Activated T-helper 17 cell treated with anti-CD3 and anti-CD28 coated beads, Interleukin-2, amount 50 U/mL, for 72 hours (primary cell): ENCODE measurements at regions not wholly inside any gene's neighbourhood (a gene's known extent, or its start where the extent isn't known, plus 50 kb on each side); places are given as distances from the start of the nearest gene placed in this dataset.

ENCODE experiments used
- ATAC-seq: fragments of 150-1000 bp; cut with Tn5 transposase; replicated peaks from 2 replicates; pipeline ENCODE4 v1.10.0; 2021; ENCODE audit warnings: mild to moderate bottlenecking, moderate library complexity
- H3K27ac Mint-ChIP-seq: one replicate; pipeline ENCODE4 v1.8.0; 2022; ENCODE audit warnings: mixed read lengths
- H3K27me3 Mint-ChIP-seq: one replicate; pipeline ENCODE4 v1.8.0; 2022; ENCODE audit warnings: mixed read lengths
- H3K36me3 Mint-ChIP-seq: one replicate; pipeline ENCODE4 v1.8.0; 2022; ENCODE audit warnings: low read depth, mild to moderate bottlenecking, mixed read lengths
- H3K4me1 Mint-ChIP-seq: one replicate; pipeline ENCODE4 v1.8.0; 2022; ENCODE audit warnings: mixed read lengths
- H3K4me3 Mint-ChIP-seq: one replicate; pipeline ENCODE4 v1.8.0; 2022; ENCODE audit warnings: mild to moderate bottlenecking, mixed read lengths
- H3K9me3 Mint-ChIP-seq: one replicate; pipeline ENCODE4 v1.8.0; 2022; ENCODE audit warnings: mixed read lengths

GRCh38 chr1:81073580-81073979 lies 727.2 kb upstream of the ADGRL2 start:
- peaks cover 8% of the 10 kb centered on the region for H3K9me3 Mint-ChIP-seq
- H3K27me3 Mint-ChIP-seq: no peaks in the 10 kb centered on the region
- H3K36me3 Mint-ChIP-seq: no peaks in the 10 kb centered on the region
- no peak overlapping the region for H3K27ac Mint-ChIP-seq
- ATAC-seq: no peak
- H3K4me1 Mint-ChIP-seq: no peaks in the 10 kb centered on the region
- H3K4me3 Mint-ChIP-seq: no peak overlapping the region

GRCh38 chr1:81071969-81072753 lies 728.6 kb upstream of the ADGRL2 start:
- H3K36me3 Mint-ChIP-seq: no peaks in the 10 kb centered on the region
- H3K27ac Mint-ChIP-seq: no peak overlapping the region
- no peak for ATAC-seq
- no peaks in the 10 kb centered on the region for H3K27me3 Mint-ChIP-seq
- H3K4me1 Mint-ChIP-seq: no peaks in the 10 kb centered on the region
- no peak overlapping the region for H3K4me3 Mint-ChIP-seq
- H3K9me3 Mint-ChIP-seq: peaks cover 8% of the 10 kb centered on the region

- Mint-ChIP-seq H3K36me3 (no peaks in the 10 kb centered on the region), H3K27ac (no peak overlapping the region), H3K4me1 (no peaks in the 10 kb centered on the region), H3K4me3 (no peak overlapping the region), H3K27me3 (no peaks in the 10 kb centered on the region), H3K9me3 (peaks cover 8% of the 10 kb centered on the region)
- ATAC-seq: no peak
Observed at GRCh38 chr1:81071072-81071858, 729.5 kb upstream of the ADGRL2 start.

- H3K27ac Mint-ChIP-seq: no peak overlapping the region
- no peaks in the 10 kb centered on the region for H3K36me3 Mint-ChIP-seq
- H3K4me1 Mint-ChIP-seq: no peaks in the 10 kb centered on the region
- H3K4me3 Mint-ChIP-seq: no peak overlapping the region
- no peak for ATAC-seq
- H3K27me3 Mint-ChIP-seq: no peaks in the 10 kb centered on the region
- H3K9me3 Mint-ChIP-seq: peaks cover 4% of the 10 kb centered on the region
Observed at GRCh38 chr1:81069856-81070255, 730.9 kb upstream of the ADGRL2 start.

GRCh38 chr1:81068726-81069125 lies 732.0 kb upstream of the ADGRL2 start:
- H3K36me3 Mint-ChIP-seq: no peaks in the 10 kb centered on the region
- peaks cover 4% of the 10 kb centered on the region for H3K9me3 Mint-ChIP-seq
- H3K4me1 Mint-ChIP-seq: no peaks in the 10 kb centered on the region
- no peak overlapping the region for H3K27ac Mint-ChIP-seq
- no peaks in the 10 kb centered on the region for H3K27me3 Mint-ChIP-seq
- no peak overlapping the region for H3K4me3 Mint-ChIP-seq
- no peak for ATAC-seq

- Mint-ChIP-seq H3K36me3 (no peaks in the 10 kb centered on the region), H3K4me3 (no peak overlapping the region), H3K27me3 (no peaks in the 10 kb centered on the region), H3K4me1 (no peaks in the 10 kb centered on the region), H3K27ac (no peak overlapping the region), H3K9me3 (no peaks in the 10 kb centered on the region)
- no peak for ATAC-seq
Observed at GRCh38 chr1:81053826-81054225, 746.9 kb upstream of the ADGRL2 start.

- no peaks in the 10 kb centered on the region for H3K27me3 Mint-ChIP-seq
- no peak for ATAC-seq
- H3K9me3 Mint-ChIP-seq: no peaks in the 10 kb centered on the region
- H3K36me3 Mint-ChIP-seq: no peaks in the 10 kb centered on the region
- H3K4me3 Mint-ChIP-seq: no peak overlapping the region
- no peak overlapping the region for H3K27ac Mint-ChIP-seq
- H3K4me1 Mint-ChIP-seq: no peaks in the 10 kb centered on the region
Observed at GRCh38 chr1:81052162-81052561, 748.6 kb upstream of the ADGRL2 start.

GRCh38 chr1:81050390-81050789 lies 750.3 kb upstream of the ADGRL2 start:
- Mint-ChIP-seq H3K4me1 (no peaks in the 10 kb centered on the region), H3K27me3 (no peaks in the 10 kb centered on the region), H3K27ac (no peak overlapping the region), H3K9me3 (no peaks in the 10 kb centered on the region), H3K4me3 (no peak overlapping the region), H3K36me3 (no peaks in the 10 kb centered on the region)
- no peak for ATAC-seq

- no peaks in the 10 kb centered on the region for H3K9me3 Mint-ChIP-seq
- no peaks in the 10 kb centered on the region for H3K27me3 Mint-ChIP-seq
- ATAC-seq: no peak
- H3K4me3 Mint-ChIP-seq: no peak overlapping the region
- H3K27ac Mint-ChIP-seq: no peak overlapping the region
- no peaks in the 10 kb centered on the region for H3K4me1 Mint-ChIP-seq
- H3K36me3 Mint-ChIP-seq: no peaks in the 10 kb centered on the region
Observed at GRCh38 chr1:81044708-81045107, 756.0 kb upstream of the ADGRL2 start.

- no peak for ATAC-seq
- H3K9me3 Mint-ChIP-seq: no peaks in the 10 kb centered on the region
Observed at GRCh38 chr1:81042225-81042624, 758.5 kb upstream of the ADGRL2 start.

GRCh38 chr1:81034291-81034690 lies 766.4 kb upstream of the ADGRL2 start:
- Mint-ChIP-seq H3K9me3 (peaks cover 17% of the 10 kb centered on the region), H3K36me3 (no peaks in the 10 kb centered on the region), H3K4me3 (no peak overlapping the region), H3K4me1 (no peaks in the 10 kb centered on the region), H3K27me3 (no peaks in the 10 kb centered on the region), H3K27ac (no peak overlapping the region)
- ATAC-seq: no peak

More at GRCh38 chr1:81042225-81042624, 758.5 kb upstream of the ADGRL2 start:
- no peaks in the 10 kb centered on the region for H3K36me3 Mint-ChIP-seq
- no peaks in the 10 kb centered on the region for H3K4me1 Mint-ChIP-seq
- H3K27ac Mint-ChIP-seq: no peak overlapping the region
- H3K27me3 Mint-ChIP-seq: no peaks in the 10 kb centered on the region
- no peak overlapping the region for H3K4me3 Mint-ChIP-seq

GRCh38 chr1:81032973-81033425 lies 767.7 kb upstream of the ADGRL2 start:
- Mint-ChIP-seq H3K9me3 (peaks cover 17% of the 10 kb centered on the region), H3K4me3 (no peak overlapping the region), H3K27me3 (no peaks in the 10 kb centered on the region), H3K36me3 (no peaks in the 10 kb centered on the region), H3K27ac (no peak overlapping the region), H3K4me1 (no peaks in the 10 kb centered on the region)
- ATAC-seq: no peak

GRCh38 chr1:81032374-81032773 lies 768.4 kb upstream of the ADGRL2 start:
- Mint-ChIP-seq H3K36me3 (no peaks in the 10 kb centered on the region), H3K9me3 (peaks cover 17% of the 10 kb centered on the region), H3K27me3 (no peaks in the 10 kb centered on the region), H3K4me1 (no peaks in the 10 kb centered on the region), H3K4me3 (no peak overlapping the region), H3K27ac (no peak overlapping the region)
- no peak for ATAC-seq

GRCh38 chr1:81030441-81030840 lies 770.3 kb upstream of the ADGRL2 start:
- no peak for ATAC-seq
- Mint-ChIP-seq H3K4me1 (no peaks in the 10 kb centered on the region), H3K4me3 (no peak overlapping the region), H3K9me3 (peaks cover 14% of the 10 kb centered on the region), H3K27ac (no peak overlapping the region), H3K36me3 (no peaks in the 10 kb centered on the region), H3K27me3 (no peaks in the 10 kb centered on the region)

GRCh38 chr1:81029266-81029665 lies 771.5 kb upstream of the ADGRL2 start:
- no peak for ATAC-seq
- Mint-ChIP-seq H3K27me3 (no peaks in the 10 kb centered on the region), H3K36me3 (no peaks in the 10 kb centered on the region), H3K9me3 (peaks cover 10% of the 10 kb centered on the region), H3K4me1 (no peaks in the 10 kb centered on the region), H3K4me3 (no peak overlapping the region), H3K27ac (no peak overlapping the region)
